Hematopoietic multipotent progenitor cell treated with erythropoietin and hydrocortisone succinate and interleukin-3 and kit ligand, for 6 days (in vitro differentiated cells): ENCODE measurements at regions not wholly inside any gene's neighbourhood (a gene's known extent, or its start where the extent isn't known, plus 50 kb on each side); places are given as distances from the start of the nearest gene placed in this dataset.
A peak's percentile ranks its signal among the peaks of the same experiment; 100 is the strongest.

Experiments used
- DNase-seq: peaks from one replicate; pipeline ENCODE4 v3.0.0-alpha.2; 2015

DNA sequence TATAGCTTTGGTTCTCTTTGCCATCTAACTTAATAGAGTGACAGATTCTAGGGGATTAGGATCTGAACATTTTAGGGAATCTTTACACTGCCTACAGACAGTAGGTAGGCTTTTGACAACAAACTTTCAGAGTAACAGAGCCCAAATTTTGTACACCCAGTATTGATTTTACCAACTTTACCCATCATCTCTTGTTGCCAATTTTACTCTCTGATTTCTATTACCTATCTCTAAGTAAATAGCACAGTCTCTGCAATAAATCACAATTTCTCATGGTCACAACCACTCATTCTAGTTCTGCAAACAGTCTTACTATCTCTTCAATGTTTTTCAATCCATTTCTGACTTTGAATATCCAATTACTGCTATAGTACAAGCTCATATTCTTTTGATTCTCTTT, 1097.6 kb upstream of the PHF14 start:
- DNase-seq, result no peak

DNA sequence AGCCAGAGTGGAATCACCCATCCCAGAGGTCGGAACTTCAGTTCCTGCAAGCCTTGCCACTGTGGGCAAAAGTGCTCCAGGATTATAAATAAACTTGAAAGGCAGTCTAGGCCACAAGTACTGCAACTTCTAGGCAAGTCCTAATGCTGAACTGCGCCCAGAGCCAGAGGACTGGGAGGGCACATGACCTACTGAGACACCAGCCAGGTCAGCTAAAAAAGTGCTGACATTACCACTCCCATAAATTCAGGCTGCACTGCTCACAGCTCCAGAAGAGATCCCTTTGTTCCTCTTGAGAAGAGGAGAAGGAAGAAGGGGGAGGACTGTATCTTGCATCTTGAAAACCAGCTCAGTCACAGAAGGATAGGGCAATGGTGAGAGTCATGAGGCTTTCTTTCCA, 1084.1 kb upstream of the PHF14 start:
- DNase-seq, result no peak

DNA sequence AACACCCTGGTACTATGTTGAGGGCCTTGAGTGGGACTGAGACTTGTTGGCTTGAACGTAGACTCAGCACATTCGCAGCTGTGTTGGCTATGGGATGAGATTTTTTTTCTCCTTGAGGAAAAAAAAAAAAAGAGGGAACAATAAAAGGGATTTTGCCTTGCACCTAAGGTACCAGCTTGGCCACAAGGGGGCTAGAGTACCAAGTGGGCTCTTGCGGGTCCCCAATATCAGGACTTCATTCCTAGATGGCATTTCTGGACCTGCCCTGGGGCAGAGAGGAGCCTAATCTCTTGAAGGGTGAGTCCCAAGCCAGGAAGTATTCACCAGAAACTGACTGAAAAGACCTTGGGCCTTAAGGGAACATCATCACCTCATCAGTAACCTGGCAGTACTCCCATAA, 1083.6 kb upstream of the PHF14 start:
- DNase-seq, result no peak

DNA sequence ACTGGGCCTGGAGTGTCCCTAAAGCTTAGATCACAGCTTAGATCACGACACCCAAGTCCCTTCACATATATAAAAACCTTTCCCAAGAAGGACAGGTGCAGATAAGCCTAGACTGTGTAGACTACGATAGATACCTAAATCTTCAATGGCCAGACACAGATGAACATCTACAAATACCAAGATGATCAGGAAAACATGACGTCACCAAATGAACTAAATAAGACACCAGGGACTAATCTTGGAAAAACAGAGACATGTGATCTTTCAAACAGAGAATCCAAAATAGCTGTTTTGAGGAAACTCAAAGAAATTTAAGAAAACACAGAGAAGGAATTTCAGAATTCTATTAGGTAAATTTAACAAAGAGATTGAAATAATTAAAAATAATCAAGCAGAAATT, 1082.6 kb upstream of the PHF14 start:
- DNase-seq, result no peak

DNA sequence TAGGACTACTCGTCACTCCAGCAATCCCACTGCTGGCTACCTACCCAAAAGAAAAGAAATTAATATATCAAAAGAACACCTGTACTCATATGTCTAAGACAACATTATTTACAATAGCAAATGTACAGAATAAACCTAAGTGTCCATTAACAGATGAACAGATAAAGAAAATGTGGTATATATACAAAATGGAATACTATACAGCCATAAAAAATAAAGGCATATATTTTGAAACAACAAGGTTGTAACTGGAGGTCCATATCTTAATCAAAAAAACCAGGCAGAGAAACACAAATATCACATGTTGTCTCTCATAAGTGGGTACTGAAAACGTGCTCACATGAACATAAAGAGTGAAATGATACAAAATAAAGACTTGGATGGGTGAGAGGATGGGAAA, 1073.3 kb upstream of the PHF14 start:
- DNase-seq, result no peak

DNA sequence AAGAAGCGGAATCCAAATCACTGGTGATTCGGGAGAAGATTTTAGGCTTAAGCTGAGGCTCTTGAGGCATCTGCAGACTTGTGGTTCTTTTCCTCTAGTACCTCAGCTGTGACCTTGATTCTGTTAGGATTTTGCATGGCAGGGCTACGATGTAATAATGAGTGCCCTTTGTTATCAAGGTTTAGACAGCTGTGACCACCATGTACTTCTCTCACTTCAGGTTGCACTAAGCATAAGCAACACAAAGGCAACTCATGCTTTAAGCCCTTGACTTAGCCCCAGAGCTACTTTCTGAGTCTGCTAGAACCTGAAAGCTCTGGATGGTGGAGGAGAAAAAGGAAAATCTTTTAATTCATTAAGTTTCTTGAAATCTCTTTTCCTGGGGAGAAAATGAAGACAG, 1052.3 kb upstream of the PHF14 start:
- no peak for DNase-seq

DNA sequence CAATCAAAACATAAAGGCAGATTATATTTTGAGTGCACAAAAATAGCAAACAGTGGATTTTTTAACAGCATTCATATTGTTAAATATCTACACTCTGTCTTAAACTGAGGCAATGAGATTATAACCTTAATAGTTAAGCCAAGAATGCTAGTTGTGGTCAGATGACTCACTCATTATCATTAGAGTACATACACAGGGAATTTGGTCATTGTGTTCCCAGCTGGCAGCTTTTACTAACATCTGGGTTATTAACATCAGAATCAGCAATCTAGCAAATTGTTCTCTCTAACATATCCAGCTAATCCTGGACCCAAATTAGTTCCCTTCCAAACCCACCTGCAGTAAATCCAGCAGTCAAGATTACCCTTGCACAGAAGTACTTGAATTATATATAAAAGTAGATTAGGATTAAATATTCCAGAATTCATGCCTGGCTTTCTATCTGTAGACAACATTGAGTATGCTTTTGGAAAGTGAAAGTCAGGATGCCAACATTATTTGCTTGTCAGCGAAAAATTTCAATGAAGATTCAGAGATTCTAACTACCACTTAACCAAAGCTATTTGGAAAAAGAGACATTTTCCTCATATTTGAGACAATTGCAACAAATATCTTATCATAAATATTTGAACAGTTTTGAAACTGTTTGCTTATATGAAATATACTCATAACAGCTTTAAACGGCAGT, 1035.6 kb upstream of the PHF14 start:
- peak; percentile 70 for DNase-seq

DNA sequence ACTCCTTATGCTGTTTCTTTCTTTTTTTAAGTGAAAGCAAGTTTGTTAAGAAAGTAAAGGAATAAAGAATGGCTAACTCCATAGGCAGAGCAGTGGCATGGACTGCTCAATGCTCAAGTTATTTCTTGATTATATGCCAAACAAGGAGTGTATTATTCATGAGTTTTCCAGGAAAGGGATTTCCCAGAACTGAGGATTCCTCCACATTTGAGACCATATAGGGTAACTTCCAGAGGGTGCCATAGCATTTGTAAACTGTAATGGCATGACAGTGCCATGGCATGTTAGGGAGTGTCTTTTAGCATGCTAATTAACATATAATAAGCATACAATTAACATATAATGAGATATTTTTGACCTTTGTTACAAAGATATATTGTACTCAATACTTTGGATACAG, 1034.5 kb upstream of the PHF14 start:
- no peak for DNase-seq

DNA sequence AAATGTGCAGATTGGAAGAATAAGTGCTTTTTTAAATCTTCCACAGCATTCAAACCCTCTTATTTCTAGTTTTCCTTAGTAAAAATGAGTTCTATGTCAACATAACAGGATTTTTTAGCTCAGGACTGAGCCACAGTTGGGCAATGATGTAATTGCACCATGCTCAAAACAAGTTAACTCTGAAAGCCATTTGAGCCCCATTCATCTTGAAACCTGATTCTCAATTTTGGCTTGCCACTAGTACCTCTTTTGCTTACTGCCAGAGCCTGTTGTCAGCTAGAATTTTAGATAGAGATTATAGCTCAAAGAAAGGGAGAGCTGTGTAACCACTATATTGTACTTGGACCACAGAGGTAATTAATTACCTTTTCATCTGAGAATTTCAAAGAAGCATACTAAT, 1028.5 kb upstream of the PHF14 start:
- DNase-seq, result no peak

DNA sequence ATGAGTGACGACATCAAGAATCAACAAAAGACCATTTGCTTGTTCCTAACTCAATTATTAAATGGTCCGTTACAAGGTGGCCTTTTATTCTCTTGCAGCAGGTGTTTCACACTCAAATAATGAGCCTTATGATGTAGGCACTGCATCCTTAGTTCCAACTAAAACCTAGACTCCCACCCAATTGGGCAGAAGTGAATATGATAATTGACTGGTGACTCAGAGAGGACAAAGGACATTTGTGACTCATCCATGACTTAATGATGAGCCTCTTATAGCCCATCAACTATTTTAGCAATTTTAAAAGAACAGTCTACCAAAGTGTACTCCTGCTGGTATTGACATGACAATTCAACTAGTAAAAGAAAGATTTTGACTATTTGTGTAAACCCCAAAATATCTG, 1027.8 kb upstream of the PHF14 start:
- DNase-seq, result no peak

DNA sequence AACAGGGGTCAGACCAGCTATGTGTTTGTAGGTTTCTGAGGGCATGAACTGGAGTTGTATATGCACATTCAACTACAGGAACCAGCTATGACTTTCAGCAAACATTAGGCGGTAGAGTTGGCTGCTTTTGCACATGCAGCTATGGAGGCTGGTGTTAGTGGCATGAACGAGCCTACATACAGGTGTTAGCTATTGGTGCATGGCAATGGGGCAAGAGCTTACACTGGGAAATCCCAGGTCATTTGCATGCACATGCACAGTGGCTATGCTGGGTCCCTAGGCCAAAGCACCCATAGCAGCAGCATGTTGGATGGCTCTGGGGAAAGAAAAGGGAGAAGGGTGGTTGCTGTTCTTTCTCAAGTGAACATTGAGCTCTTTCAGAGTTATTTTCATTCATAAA, 1018.5 kb upstream of the PHF14 start:
- DNase-seq, result no peak

DNA sequence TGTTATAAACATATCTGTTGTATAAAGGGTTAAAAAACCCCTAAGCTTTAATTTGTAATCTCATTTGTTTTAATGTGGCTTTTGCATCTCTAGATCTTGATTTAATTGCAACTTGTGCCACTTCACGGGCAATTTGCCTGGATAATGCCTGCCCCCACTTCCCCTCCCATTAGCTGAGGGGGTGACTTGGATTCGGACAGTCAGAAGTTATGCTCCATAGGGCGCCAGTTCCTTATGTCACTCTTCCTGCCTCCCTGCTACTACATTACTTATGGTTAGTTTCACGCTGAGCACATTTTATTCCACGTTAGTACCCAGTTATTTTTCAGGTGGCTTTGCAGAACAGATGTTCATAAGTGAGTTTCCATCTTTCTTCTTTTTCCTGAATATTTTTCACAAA, 1015.2 kb upstream of the PHF14 start:
- DNase-seq, result no peak

DNA sequence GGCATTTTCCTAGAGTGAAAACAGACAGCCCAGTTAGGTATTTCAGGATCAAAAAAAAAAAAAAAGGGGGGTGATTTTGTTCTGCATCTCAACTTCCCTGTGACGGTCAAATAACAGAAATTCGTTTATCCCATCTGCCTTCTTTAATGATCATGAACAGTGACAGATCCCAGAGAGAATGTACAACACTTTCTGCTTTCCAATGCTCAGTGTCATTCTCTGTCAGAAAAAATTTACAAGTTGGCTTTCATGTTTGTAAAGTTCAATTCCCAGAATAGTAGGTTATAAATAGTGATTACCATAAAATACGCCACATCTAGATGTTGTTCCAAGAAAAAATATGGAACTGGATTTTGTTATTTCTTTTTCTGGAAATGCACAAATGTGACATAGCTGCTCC, 1013.2 kb upstream of the PHF14 start:
- DNase-seq, result no peak

DNA sequence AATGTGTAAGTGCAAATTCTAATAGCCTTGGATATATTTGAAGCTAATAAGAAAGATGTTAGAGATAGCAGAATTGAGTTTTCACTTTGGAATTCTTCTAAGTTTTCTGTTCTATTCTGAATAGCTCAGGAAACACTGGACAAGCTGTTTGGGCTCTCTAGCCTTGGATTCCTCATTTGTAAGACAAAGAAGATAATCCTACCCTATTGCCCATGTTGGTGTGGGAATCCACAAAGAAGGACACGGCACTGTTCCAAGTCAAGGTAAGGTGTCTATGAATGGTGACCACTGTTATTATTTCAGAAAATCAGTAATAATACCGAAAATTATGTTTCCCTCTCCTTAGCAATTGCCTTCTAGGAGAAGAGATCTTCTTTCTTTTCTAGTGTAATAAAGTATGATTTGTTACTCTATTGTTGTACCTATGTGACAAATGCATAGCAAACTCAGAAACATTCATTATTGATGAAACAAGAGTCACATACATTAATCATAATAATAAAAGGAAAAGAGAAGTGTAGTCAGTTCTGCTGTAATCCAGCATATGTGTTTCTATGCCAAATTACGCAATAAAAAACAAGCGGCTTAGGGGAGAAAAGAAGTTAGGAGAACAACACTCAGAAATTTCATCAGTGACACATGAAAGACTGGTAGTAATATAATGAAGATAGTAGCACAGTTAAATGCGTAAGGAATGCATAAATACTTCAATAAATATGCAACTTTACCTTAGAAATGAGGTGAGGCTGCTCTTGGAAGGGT, 1012.3 kb upstream of the PHF14 start:
- DNase-seq, result no peak

DNA sequence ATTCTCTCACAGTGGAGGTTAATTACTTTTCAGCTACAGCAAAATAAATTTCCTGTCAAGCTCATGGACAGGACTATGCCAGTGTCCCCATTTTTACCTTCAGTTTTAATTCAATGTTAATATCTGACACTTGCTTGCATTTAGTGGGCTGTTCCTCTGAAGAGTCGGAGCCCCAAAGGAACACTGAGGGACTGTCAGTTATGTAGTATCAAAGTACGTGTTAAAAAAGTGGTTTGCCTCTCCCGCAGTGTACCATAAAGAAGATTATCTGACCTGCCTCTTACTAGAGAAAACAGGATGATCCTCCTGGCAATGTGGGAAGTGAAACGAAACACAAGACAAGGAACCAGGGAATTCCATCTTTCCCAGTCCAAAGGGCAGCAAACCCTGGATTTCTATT, 1010.9 kb upstream of the PHF14 start:
- no peak for DNase-seq

DNA sequence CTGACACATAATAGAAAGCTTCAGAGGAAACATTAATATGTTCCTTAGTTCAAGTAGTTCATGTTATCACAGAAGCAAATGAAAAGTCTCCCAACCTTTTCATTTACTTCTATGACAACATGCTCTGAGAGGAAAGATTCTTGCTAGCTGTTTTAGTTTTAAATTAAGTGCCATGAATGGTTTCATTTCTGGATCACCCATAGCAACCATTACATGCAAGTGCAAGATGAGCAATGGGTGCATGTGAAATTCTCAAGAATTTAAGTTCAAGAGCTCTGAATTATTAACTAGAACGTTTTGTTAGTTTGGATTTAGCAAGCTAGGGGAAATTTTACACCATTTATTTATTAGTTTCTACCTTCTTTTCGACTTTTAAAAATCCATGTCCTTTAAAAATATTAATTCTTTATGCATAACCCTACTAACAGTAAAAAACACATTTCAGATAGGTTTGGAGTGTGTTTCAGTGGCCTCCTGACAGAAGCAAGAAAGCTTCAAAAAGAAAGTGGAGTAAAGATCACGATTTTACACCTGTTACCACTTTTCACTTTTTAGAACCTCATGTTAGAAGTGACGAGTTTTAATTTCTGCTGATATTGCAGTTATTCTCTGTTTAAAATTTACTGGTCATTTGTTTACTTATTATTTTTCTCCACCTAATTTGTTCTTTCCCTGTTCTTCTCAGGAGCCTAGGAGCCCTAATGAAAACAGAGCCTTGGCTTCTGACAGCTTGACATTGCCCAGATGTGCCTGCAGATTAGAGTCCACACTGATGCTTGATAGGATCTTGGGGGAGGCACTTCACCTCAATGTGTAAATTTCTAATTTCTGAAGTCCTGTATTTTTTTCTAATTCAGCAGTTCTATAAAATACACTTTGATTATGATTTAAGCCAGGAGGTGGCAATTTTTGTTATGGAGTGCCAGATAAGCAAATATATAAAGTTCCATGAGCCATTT, 995.3 kb upstream of the PHF14 start:
- DNase-seq, result peak; percentile 13

DNA sequence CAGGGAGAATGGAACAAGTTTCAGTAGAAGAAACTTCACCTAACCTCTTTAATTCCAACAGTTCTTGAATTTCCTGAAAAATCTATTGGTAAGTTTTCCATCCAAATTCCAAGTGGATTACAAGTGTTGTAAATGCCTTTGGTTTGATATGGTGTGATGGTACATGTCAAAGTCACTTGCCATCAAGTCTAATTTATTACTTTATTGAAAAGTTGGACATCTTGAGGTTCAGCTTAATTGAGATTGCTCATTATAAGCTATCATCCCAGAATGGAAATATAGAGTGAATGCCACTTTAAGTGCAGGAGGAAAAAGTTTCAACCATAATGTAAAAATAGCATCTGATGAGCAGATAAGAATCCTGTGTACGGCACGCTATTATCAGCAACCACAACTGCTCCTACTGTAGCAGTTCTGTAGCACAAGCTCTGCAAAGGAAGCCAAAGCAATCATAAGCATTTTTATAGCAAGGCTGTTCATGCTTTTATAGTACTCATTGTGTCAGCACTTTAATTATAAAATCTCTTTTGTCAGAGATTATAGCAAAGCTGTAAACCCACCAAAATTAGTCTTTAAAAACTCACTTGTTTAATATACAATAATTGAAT, 991.8 kb upstream of the PHF14 start:
- DNase-seq, result peak; percentile 71

DNA sequence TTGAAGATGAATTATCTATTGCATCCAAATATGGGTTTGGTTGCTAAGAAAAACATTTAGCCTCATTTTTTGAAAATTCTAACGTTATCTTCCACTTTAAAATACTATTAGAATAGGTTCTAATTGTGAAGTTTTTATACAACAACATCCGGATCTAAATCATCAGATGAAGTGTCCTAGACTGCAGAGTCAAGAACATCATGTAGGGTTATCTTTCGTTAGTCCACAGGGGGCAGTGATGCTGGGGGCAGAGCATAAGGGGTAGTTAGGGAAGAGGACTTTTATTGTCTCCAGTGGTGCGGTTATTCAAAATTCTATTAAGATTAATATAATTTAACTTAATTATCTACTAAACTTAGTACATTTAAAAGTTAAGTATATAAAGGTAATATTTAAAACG, 990.6 kb upstream of the PHF14 start:
- peak; percentile 9 for DNase-seq

DNA sequence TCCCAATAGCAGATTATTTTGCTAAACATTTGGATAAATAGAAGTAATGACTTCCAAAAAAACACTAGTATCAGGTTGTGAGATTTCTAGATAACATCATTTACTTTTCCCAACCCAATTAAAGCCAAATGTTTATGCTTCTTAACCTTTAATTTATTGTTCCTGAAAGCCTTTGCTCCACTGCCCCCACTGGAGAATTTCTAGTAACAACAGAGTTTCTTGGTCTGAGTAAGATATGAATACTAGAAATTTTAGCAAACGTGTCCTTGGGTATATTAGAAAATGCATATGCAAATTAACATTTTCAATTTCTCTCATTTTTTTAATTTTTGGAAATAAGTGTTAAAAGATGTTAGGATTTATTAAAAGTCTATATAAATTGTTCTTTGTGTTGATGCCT, 958.0 kb upstream of the PHF14 start:
- DNase-seq, result no peak

DNA sequence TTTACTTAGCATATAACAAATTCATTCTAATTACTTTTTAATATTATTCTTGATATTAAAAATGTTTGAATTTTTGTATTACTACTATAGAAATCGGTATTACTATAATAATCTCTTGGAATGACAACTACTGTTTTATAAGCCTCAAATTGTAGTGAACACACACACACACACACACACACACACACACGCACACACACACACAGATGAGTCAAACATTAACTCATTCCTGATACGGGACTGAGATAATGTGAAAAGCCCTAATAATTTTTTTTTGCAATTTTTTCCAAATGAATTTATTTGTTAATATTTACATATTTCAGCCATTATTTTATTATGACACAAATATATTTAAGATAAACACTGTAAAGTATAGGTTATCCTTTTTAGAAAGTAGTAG, 951.2 kb upstream of the PHF14 start:
- DNase-seq, result no peak

DNA sequence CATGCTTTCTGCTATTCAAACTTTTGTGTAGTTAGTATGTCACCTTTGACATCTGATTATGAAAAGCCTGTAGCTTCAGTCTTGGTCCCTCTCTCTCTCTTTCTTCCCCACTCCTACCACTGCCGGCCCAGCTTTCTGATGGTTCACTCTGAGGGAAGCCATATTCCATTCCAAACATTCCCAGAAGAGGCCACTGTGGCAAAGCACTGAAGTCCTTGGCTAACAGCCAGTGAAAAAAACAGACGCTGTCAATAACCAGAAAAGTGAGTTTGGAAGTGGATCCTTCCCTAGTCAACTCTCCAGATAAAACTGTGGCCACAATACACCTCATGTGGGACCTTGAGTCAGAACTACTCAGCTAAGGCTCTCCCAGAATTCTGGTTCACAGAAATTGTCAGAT, 950.7 kb upstream of the PHF14 start:
- no peak for DNase-seq

DNA sequence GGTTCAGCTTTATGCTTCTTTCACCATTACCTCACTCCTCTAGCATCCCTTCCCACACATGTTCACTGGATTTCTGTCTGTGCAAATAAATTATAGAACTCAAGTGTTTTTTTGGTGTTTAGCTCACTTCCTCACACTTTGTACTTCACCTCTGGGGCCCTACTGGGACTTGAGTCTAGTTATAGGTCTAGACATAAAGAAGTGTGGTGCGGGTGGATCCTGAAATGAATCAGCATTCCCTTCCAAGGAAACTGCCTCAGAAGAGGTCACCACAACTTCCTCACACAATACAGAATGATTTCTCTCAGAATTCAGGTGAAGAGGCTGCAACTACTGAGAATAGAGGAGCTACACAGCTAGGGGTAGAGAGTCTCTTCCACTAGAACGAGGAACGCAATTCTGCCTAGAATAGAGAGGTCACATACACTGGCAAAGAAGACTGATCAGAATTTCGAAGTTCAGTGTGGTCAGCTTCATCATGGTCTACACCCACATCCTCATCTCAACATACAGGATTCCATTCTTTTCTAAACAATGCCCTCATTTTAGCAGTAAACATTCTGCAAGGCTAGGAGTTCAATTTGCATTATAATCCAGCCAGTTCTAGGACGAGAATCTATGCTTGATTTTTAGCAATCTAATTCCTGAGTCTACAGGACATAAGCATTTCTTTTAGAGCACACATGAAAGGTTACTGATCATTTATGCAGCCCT, 938.7 kb upstream of the PHF14 start:
- no peak for DNase-seq

DNA sequence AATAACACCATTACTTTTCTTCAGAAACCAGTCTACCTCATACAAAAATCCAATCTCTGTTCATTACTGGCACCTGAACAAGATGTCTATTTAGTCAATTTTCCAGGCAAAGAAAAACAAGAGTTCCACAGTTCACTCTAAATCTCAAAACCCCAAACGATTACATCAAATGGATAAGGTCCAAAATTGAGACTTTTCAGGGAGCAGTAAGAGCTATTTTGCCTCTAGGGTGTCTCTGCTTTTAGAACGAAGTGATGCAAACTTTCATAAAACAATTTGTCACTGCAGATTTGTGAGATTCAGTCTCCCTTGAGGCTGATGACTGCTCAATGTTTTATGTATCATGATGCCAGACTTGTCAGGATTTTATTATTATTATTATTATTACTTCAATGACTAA, 937.0 kb upstream of the PHF14 start:
- no peak for DNase-seq
